ENCODE measurements at regions not wholly inside any gene's neighbourhood (a gene's known extent, or its start where the extent isn't known, plus 50 kb on each side); places are given as distances from the start of the nearest gene placed in this dataset.
"Not testable (repeated sequence)": the region's sequence is repeated elsewhere in the genome, so short reads cannot be mapped to it uniquely, and the experiment has no call there.

- Mint-ChIP-seq H3K27ac (no peak overlapping the region), H3K4me3 (no peak overlapping the region), H3K9me3 (peaks cover 0 to 3% (median 0%) of the 10 kb centered on the region in 7 donors), H3K4me1 (no peaks in the 10 kb centered on the region), H3K27me3 (no peaks in the 10 kb centered on the region), H3K36me3 (no peaks in the 10 kb centered on the region)
- DNase-seq (no peak), ATAC-seq (ENCODE audit: low read depth in 2 of 2) (no peak)
Measured at GRCh38 chr14:82667501-82667900, 1133.8 kb upstream of the SEL1L start.

GRCh38 chr14:82676403-82676802 is 1142.8 kb upstream of the SEL1L start:
- ATAC-seq (ENCODE audit: low read depth in 2 of 2) (no peak), DNase-seq (no peak)
- H3K4me3 Mint-ChIP-seq: no peak overlapping the region
- peaks cover 0 to 4% (median 0%) of the 10 kb centered on the region in 7 donors for H3K9me3 Mint-ChIP-seq
- no peak overlapping the region for H3K27ac Mint-ChIP-seq
- no peaks in the 10 kb centered on the region for H3K36me3 Mint-ChIP-seq
- no peaks in the 10 kb centered on the region for H3K4me1 Mint-ChIP-seq
- H3K27me3 Mint-ChIP-seq: no peaks in the 10 kb centered on the region

GRCh38 chr14:82689948-82690347 is 1156.3 kb upstream of the SEL1L start:
- Mint-ChIP-seq H3K27me3 (no peaks in the 10 kb centered on the region), H3K36me3 (no peaks in the 10 kb centered on the region), H3K4me3 (no peak overlapping the region), H3K27ac (no peak overlapping the region), H3K4me1 (no peaks in the 10 kb centered on the region), H3K9me3 (peaks cover 0 to 5% (median 0%) of the 10 kb centered on the region in 7 donors)
- no peak for ATAC-seq (ENCODE audit: low read depth in 2 of 2)
- DNase-seq: no peak

GRCh38 chr14:82691191-82691590 is 1157.5 kb upstream of the SEL1L start:
- not testable (repeated sequence) for H3K27me3 Mint-ChIP-seq; H3K4me1 Mint-ChIP-seq; ATAC-seq (ENCODE audit: low read depth in 2 of 2); DNase-seq; H3K4me3 Mint-ChIP-seq; H3K9me3 Mint-ChIP-seq; H3K36me3 Mint-ChIP-seq
- peak overlapping the region in 1 of 6 donors; percentile 41 for H3K27ac Mint-ChIP-seq

DNA sequence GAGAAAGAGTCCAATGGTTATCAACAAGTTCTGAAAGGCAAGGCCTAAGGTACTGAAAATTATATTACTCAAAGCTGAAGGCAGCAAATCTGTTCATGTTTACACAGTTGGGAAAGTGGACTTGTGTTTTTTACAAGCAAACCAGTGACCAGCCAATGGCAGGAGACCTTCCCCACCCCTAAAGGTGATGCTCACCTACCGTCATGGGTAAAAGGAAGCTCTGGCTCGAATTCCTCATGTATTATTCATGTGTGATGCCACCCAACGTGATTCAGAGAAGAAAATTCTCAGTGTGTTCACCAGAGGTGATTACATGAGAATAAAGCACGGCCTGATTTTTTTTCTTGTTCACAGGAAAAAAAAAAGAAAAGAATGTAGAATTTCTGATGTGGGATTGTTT is 1161.2 kb upstream of the SEL1L start:
- peaks cover 0 to 5% (median 3%) of the 10 kb centered on the region in 7 donors for H3K9me3 Mint-ChIP-seq
- H3K27ac Mint-ChIP-seq: no peak overlapping the region
- DNase-seq (no peak), ATAC-seq (ENCODE audit: low read depth in 2 of 2) (no peak)
- H3K27me3 Mint-ChIP-seq: no peaks in the 10 kb centered on the region
- no peaks in the 10 kb centered on the region for H3K4me1 Mint-ChIP-seq
- no peaks in the 10 kb centered on the region for H3K36me3 Mint-ChIP-seq
- H3K4me3 Mint-ChIP-seq: no peak overlapping the region

GRCh38 chr14:82704218-82704617 is 1170.6 kb upstream of the SEL1L start:
- no peak overlapping the region for H3K27ac Mint-ChIP-seq
- no peak for DNase-seq
- H3K9me3 Mint-ChIP-seq: peaks cover 0 to 15% (median 0%) of the 10 kb centered on the region in 7 donors
- no peaks in the 10 kb centered on the region for H3K4me1 Mint-ChIP-seq
- no peak for ATAC-seq (ENCODE audit: low read depth in 2 of 2)
- H3K36me3 Mint-ChIP-seq: no peaks in the 10 kb centered on the region
- no peaks in the 10 kb centered on the region for H3K27me3 Mint-ChIP-seq
- H3K4me3 Mint-ChIP-seq: no peak overlapping the region

DNA sequence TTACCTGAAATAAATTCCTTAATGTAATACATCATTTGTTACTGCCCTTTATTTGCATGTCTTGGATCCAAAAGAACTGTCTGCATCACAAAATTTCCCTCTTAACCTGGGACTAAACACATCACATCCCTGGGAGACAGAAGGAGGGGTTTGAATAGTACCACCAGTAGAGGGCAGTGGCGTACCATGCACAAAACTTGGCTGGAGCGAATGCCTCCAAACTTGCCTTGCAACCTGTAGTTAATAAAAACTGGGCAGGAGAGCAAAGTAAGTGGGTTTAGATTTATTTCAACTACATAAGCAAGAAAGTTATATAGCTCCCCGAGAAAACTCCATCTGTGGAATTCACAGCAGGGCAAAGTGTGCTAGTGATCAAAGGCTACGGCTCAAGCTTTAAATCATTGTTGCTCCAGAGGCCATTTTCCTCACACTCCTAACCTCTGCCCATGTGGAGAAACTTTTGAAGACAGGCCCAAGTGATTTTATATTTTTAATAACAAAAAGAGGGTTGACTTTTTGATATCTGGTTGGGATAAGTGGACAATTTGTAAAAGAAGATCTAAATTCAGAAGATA is 1176.7 kb upstream of the SEL1L start:
- H3K27me3 Mint-ChIP-seq: no peaks in the 10 kb centered on the region
- no peaks in the 10 kb centered on the region for H3K4me1 Mint-ChIP-seq
- no peak overlapping the region for H3K27ac Mint-ChIP-seq
- no peak overlapping the region for H3K4me3 Mint-ChIP-seq
- H3K9me3 Mint-ChIP-seq: peaks cover 0 to 1% (median 0%) of the 10 kb centered on the region in 7 donors
- ATAC-seq (ENCODE audit: low read depth in 2 of 2): no peak
- H3K36me3 Mint-ChIP-seq: no peaks in the 10 kb centered on the region
- no peak for DNase-seq

- Mint-ChIP-seq H3K4me1 (no peaks in the 10 kb centered on the region), H3K27ac (no peak overlapping the region), H3K27me3 (no peaks in the 10 kb centered on the region), H3K4me3 (no peak overlapping the region), H3K36me3 (no peaks in the 10 kb centered on the region), H3K9me3 (peaks cover 0 to 7% (median under 1%) of the 10 kb centered on the region in 7 donors)
- no peak for DNase-seq
- ATAC-seq (ENCODE audit: low read depth in 2 of 2): no peak
Measured at GRCh38 chr14:82719617-82720016, 1186.0 kb upstream of the SEL1L start.

- no peak for DNase-seq
- no peak for ATAC-seq (ENCODE audit: low read depth in 2 of 2)
- Mint-ChIP-seq H3K4me3 (no peak overlapping the region), H3K9me3 (peaks cover 0 to 13% (median 1%) of the 10 kb centered on the region in 7 donors), H3K4me1 (no peaks in the 10 kb centered on the region), H3K27me3 (no peaks in the 10 kb centered on the region), H3K36me3 (no peaks in the 10 kb centered on the region), H3K27ac (no peak overlapping the region)
Measured at GRCh38 chr14:82720431-82720830, 1186.8 kb upstream of the SEL1L start.

DNA sequence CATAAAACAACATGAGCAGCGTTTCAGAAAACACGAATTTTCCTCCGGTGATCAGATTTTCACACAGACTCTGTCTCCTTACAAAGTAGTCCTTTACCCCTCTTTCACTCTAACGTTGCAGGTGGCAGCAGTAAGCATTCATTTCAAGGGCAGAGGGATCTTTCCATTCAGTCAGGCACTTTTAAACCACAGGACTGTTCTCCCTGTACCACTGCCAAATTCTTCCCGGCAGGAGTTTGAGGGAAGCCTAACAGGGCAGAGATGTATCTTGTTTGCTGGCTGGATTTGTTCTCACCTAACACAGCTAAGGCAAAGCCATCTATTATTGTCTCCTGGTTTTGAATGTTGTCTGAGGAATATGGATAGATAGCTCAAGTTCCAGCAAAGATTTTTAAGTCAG is 1187.3 kb upstream of the SEL1L start:
- ATAC-seq (ENCODE audit: low read depth in 2 of 2): no peak
- Mint-ChIP-seq H3K36me3 (no peaks in the 10 kb centered on the region), H3K27ac (no peak overlapping the region), H3K4me1 (no peaks in the 10 kb centered on the region), H3K9me3 (peaks cover 0 to 13% (median 1%) of the 10 kb centered on the region in 7 donors), H3K27me3 (no peaks in the 10 kb centered on the region), H3K4me3 (no peak overlapping the region)
- no peak for DNase-seq

- Mint-ChIP-seq H3K27ac (no peak overlapping the region), H3K4me1 (no peaks in the 10 kb centered on the region), H3K36me3 (no peaks in the 10 kb centered on the region), H3K9me3 (peaks cover 0 to 16% (median 3%) of the 10 kb centered on the region in 7 donors), H3K4me3 (no peak overlapping the region), H3K27me3 (no peaks in the 10 kb centered on the region)
- DNase-seq: no peak
- ATAC-seq (ENCODE audit: low read depth in 2 of 2): no peak
Measured at GRCh38 chr14:82724316-82724715, 1190.7 kb upstream of the SEL1L start.

DNA sequence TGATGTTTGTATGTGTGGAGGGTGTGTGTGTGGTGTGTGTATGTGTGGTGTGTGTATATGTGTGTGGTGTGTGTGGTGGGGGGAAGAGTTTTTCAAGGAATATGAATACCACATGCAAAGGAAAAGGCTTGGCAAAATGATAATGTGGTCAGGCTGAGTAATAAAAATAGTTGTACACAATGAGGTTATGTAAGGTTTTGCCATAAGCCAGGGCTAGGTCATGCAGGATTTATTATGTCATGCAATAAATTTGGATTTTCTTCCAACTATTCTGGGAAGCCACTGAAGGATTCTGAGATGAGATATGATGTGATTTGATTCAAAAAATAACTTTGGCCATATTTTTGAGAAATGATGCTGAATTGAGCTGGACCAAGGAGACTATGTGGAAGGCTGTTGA is 1191.6 kb upstream of the SEL1L start:
- no peak overlapping the region for H3K4me3 Mint-ChIP-seq
- no peak for DNase-seq
- H3K4me1 Mint-ChIP-seq: no peaks in the 10 kb centered on the region
- ATAC-seq (ENCODE audit: low read depth in 2 of 2): no peak
- peaks cover 0 to 16% (median 3%) of the 10 kb centered on the region in 7 donors for H3K9me3 Mint-ChIP-seq
- no peaks in the 10 kb centered on the region for H3K36me3 Mint-ChIP-seq
- H3K27ac Mint-ChIP-seq: no peak overlapping the region
- H3K27me3 Mint-ChIP-seq: no peaks in the 10 kb centered on the region

DNA sequence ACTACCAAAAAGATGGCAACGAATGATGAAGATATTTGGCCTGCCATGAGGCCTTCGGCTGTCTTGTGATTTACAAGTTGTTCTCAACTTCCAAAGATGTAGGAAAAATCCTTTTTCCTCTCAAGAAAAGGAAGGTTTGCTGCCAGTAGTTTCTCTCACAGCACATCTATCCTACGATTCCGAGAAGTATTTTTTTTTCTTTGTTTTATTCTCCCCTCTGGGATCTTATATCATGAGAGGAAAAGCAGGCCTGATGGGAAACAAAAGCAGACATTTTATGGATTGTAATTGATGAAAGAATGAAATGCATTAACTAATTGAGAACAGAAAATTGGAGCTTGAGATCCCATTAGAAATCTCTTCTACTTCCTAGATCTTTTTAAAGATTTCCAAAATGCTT is 1197.9 kb upstream of the SEL1L start:
- H3K9me3 Mint-ChIP-seq: peaks cover 0 to 12% (median 3%) of the 10 kb centered on the region in 7 donors
- DNase-seq (no peak), ATAC-seq (ENCODE audit: low read depth in 2 of 2) (no peak)
- no peak overlapping the region for H3K4me3 Mint-ChIP-seq
- H3K27ac Mint-ChIP-seq: no peak overlapping the region
- H3K4me1 Mint-ChIP-seq: no peaks in the 10 kb centered on the region
- no peaks in the 10 kb centered on the region for H3K27me3 Mint-ChIP-seq
- no peaks in the 10 kb centered on the region for H3K36me3 Mint-ChIP-seq

GRCh38 chr14:82740547-82740946 is 1206.9 kb upstream of the SEL1L start:
- ATAC-seq (ENCODE audit: low read depth in 2 of 2): no peak
- Mint-ChIP-seq H3K9me3 (peaks cover 0 to 11% (median 2%) of the 10 kb centered on the region in 7 donors), H3K36me3 (no peaks in the 10 kb centered on the region), H3K4me1 (no peaks in the 10 kb centered on the region), H3K27me3 (no peaks in the 10 kb centered on the region), H3K4me3 (no peak overlapping the region), H3K27ac (no peak overlapping the region)
- no peak for DNase-seq

GRCh38 chr14:82755476-82755875 is 1221.8 kb upstream of the SEL1L start:
- H3K4me1 Mint-ChIP-seq: no peaks in the 10 kb centered on the region
- no peaks in the 10 kb centered on the region for H3K36me3 Mint-ChIP-seq
- no peak overlapping the region for H3K4me3 Mint-ChIP-seq
- H3K27ac Mint-ChIP-seq: no peak overlapping the region
- ATAC-seq (ENCODE audit: low read depth in 2 of 2) (no peak), DNase-seq (no peak)
- no peaks in the 10 kb centered on the region for H3K27me3 Mint-ChIP-seq
- peaks cover 4 to 12% (median 5%) of the 10 kb centered on the region in 7 donors for H3K9me3 Mint-ChIP-seq
